Parathyroid adenoma (tissue), 2 donors: ENCODE measurements at regions not wholly inside any gene's neighbourhood (a gene's known extent, or its start where the extent isn't known, plus 50 kb on each side); places are given as distances from the start of the nearest gene placed in this dataset.

ENCODE experiments used
- H2AFZ ChIP-seq: fragments of 300-600 bp; sonication (generic); one replicate; pipeline ENCODE4 v1.7.0; 2017; ENCODE audit warnings: antibody characterized with exemption, mild to moderate bottlenecking
- H3K27ac ChIP-seq: fragments of 300-600 bp; sonication (generic); one replicate; pipeline ENCODE4 v1.7.0; 2017
- H3K27me3 ChIP-seq: fragments of 300-600 bp; sonication (generic); one replicate; pipeline ENCODE4 v1.7.0; 2017; ENCODE audit warnings: low read length; ENCODE audit not compliant: control insufficient read depth, insufficient read depth
- H3K36me3 ChIP-seq: fragments of 300-600 bp; sonication (generic); one replicate; pipeline ENCODE4 v1.7.0; 2017; ENCODE audit warnings: low read length; ENCODE audit not compliant: control insufficient read depth, insufficient read depth
- H3K4me1 ChIP-seq: fragments of 300-600 bp; sonication (generic); one replicate; pipeline ENCODE4 v1.7.0; 2017; ENCODE audit warnings: control low read depth
- H3K4me2 ChIP-seq: fragments of 300-600 bp; sonication (generic); one replicate; pipeline ENCODE4 v1.7.0; 2017; ENCODE audit warnings: low read length
- H3K4me3 ChIP-seq: fragments of 300-600 bp; sonication (generic); one replicate; pipeline ENCODE4 v1.7.0; 2017; ENCODE audit warnings: low read depth, low read length
- H3K79me2 ChIP-seq: fragments of 300-600 bp; sonication (generic); one replicate; pipeline ENCODE4 v1.7.0; 2017; ENCODE audit warnings: control low read depth
- H3K9ac ChIP-seq: fragments of 300-600 bp; sonication (generic); one replicate; pipeline ENCODE4 v1.7.0; 2017; ENCODE audit warnings: mild to moderate bottlenecking
- H3K9me3 ChIP-seq: fragments of 300-600 bp; sonication (generic); one replicate; pipeline ENCODE4 v1.7.0; 2017; ENCODE audit warnings: low read length; ENCODE audit not compliant: control insufficient read depth
- TF ChIP-seq, protein P1 (sequence below): fragments of 300-600 bp; sonication (generic); IDR thresholded peaks from one replicate; pipeline ENCODE4 v1.7.0; 2017; ENCODE audit warnings: antibody characterized with exemption, mild to moderate bottlenecking
- donor health status: primary hyperparathyroidism.

- Histone ChIP-seq H3K9me3 (no peaks in the 10 kb centered on the region), H2AFZ (no peak overlapping the region), H3K27me3 (no peaks in the 10 kb centered on the region), H3K9ac (no peak overlapping the region), H3K4me3 (no peak overlapping the region), H3K4me2 (no peak overlapping the region), H3K79me2 (no peaks in the 10 kb centered on the region), H3K36me3 (no peaks in the 10 kb centered on the region), H3K4me1 (peaks cover 4% of the 10 kb centered on the region), H3K27ac (no peak overlapping the region)
- TF ChIP-seq, protein P1, sequence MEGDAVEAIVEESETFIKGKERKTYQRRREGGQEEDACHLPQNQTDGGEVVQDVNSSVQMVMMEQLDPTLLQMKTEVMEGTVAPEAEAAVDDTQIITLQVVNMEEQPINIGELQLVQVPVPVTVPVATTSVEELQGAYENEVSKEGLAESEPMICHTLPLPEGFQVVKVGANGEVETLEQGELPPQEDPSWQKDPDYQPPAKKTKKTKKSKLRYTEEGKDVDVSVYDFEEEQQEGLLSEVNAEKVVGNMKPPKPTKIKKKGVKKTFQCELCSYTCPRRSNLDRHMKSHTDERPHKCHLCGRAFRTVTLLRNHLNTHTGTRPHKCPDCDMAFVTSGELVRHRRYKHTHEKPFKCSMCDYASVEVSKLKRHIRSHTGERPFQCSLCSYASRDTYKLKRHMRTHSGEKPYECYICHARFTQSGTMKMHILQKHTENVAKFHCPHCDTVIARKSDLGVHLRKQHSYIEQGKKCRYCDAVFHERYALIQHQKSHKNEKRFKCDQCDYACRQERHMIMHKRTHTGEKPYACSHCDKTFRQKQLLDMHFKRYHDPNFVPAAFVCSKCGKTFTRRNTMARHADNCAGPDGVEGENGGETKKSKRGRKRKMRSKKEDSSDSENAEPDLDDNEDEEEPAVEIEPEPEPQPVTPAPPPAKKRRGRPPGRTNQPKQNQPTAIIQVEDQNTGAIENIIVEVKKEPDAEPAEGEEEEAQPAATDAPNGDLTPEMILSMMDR = no peak
Observed at GRCh38 chr6:147741389-147741788, 232.9 kb downstream of the SAMD5 start.

DNA sequence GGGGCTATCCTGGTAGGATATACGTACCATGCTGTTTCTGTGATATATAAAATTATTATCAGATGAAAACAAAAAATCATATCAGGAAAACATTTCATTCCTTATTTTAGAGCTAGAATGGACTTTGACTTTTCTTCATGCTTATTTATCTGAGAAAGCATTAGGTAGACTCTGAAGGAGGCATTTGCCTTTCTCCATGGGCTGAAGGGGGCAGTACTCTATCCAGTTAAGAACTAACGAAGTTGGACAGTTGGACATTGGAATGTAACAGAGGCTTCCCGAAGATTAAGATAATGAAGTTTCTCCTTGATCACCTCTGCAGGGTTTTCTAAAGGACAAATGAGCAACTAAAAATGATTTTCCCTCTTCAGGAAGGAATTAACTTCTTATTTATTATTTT is 233.9 kb downstream of the SAMD5 start:
- Histone ChIP-seq H3K9me3 (no peaks in the 10 kb centered on the region), H3K4me2 (no peak overlapping the region), H3K36me3 (no peaks in the 10 kb centered on the region), H3K27ac (no peak overlapping the region), H3K79me2 (no peaks in the 10 kb centered on the region), H3K27me3 (no peaks in the 10 kb centered on the region), H3K9ac (no peak overlapping the region), H3K4me3 (no peak overlapping the region), H3K4me1 (peaks cover 4% of the 10 kb centered on the region), H2AFZ (no peak overlapping the region)
- TF ChIP-seq, protein P1 = no peak

GRCh38 chr6:147744012-147744411 is 235.5 kb downstream of the SAMD5 start:
- H3K4me2 ChIP-seq = no peak overlapping the region
- H3K9ac ChIP-seq = no peak overlapping the region
- no peaks in the 10 kb centered on the region for H3K27me3 ChIP-seq
- H3K79me2 ChIP-seq = no peaks in the 10 kb centered on the region
- no peak overlapping the region for H2AFZ ChIP-seq
- H3K27ac ChIP-seq = no peak overlapping the region
- TF ChIP-seq, protein P1 = no peak
- no peak overlapping the region for H3K4me3 ChIP-seq
- H3K9me3 ChIP-seq = no peaks in the 10 kb centered on the region
- no peaks in the 10 kb centered on the region for H3K4me1 ChIP-seq
- no peaks in the 10 kb centered on the region for H3K36me3 ChIP-seq

DNA sequence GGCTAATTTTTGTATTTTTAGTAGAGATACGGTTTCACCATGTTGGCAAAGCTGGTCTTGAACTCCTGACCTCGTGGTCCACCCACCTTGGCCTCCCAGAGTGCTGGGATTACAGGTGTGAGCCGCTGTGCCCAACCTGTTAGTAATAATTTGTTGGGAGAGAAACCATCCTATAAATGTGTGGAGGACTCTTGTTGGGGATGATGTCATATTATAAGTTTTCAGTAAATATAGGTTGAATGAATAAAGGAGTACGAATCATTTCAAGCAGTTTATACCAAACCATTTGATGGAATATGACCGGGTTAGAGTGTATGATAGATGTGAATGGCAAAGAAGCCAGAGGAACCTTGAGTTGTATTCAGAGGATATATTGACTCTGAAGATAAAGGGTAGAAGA is 240.8 kb downstream of the SAMD5 start:
- H3K4me1 ChIP-seq = no peaks in the 10 kb centered on the region
- no peak overlapping the region for H3K9ac ChIP-seq
- no peaks in the 10 kb centered on the region for H3K36me3 ChIP-seq
- H3K27me3 ChIP-seq = no peaks in the 10 kb centered on the region
- H3K9me3 ChIP-seq = no peaks in the 10 kb centered on the region
- no peak overlapping the region for H2AFZ ChIP-seq
- no peak overlapping the region for H3K27ac ChIP-seq
- H3K79me2 ChIP-seq = no peaks in the 10 kb centered on the region
- TF ChIP-seq, protein P1 = no peak
- no peak overlapping the region for H3K4me3 ChIP-seq
- H3K4me2 ChIP-seq = no peak overlapping the region

- TF ChIP-seq, protein P1 = no peak
- Histone ChIP-seq H3K9me3 (no peaks in the 10 kb centered on the region), H3K4me1 (no peaks in the 10 kb centered on the region), H3K79me2 (no peaks in the 10 kb centered on the region), H3K4me2 (no peak overlapping the region), H2AFZ (no peak overlapping the region), H3K27me3 (no peaks in the 10 kb centered on the region), H3K9ac (no peak overlapping the region), H3K36me3 (no peaks in the 10 kb centered on the region), H3K4me3 (no peak overlapping the region), H3K27ac (no peak overlapping the region)
Observed at GRCh38 chr6:147750413-147750812, 241.9 kb downstream of the SAMD5 start.
